Muscle layer of duodenum (tissue), 2 donors: ENCODE measurements at regions not wholly inside any gene's neighbourhood (a gene's known extent, or its start where the extent isn't known, plus 50 kb on each side); places are given as distances from the start of the nearest gene placed in this dataset.

ENCODE experiments used
- H3K27ac ChIP-seq: one replicate; pipeline ENCODE4 v1.7.0; 2013; ENCODE audit warnings: mild to moderate bottlenecking, low read length
- H3K27me3 ChIP-seq: one replicate; pipeline ENCODE4 v1.7.0; 2013; ENCODE audit warnings: low read depth, mild to moderate bottlenecking, control low read depth, low read length
- H3K36me3 ChIP-seq, 2 donors: one replicate each; pipeline ENCODE4 v1.7.0; 2013; ENCODE audit warnings: low read length in 2 of 2, control low read depth in 1 of 2, mild to moderate bottlenecking in 1 of 2; ENCODE audit not compliant: insufficient read depth in 2 of 2, control insufficient read depth in 1 of 2
- H3K4me1 ChIP-seq, 2 donors: one replicate each; pipeline ENCODE4 v1.7.0; 2013; ENCODE audit warnings: low read length in 2 of 2, mild to moderate bottlenecking in 2 of 2, control low read depth in 1 of 2, moderate library complexity in 1 of 2; ENCODE audit not compliant: insufficient read depth in 2 of 2, control insufficient read depth in 1 of 2
- H3K4me3 ChIP-seq, 2 donors: one replicate each; pipeline ENCODE4 v1.7.0; 2013; ENCODE audit warnings: low read length in 2 of 2, low read depth in 1 of 2, mild to moderate bottlenecking in 1 of 2
- H3K9me3 ChIP-seq, 2 donors: one replicate each; pipeline ENCODE4 v1.7.0; 2013; ENCODE audit warnings: low read length in 2 of 2, control low read depth in 1 of 2, mild to moderate bottlenecking in 1 of 2; ENCODE audit not compliant: control insufficient read depth in 1 of 2
- donor health status: healthy.

DNA sequence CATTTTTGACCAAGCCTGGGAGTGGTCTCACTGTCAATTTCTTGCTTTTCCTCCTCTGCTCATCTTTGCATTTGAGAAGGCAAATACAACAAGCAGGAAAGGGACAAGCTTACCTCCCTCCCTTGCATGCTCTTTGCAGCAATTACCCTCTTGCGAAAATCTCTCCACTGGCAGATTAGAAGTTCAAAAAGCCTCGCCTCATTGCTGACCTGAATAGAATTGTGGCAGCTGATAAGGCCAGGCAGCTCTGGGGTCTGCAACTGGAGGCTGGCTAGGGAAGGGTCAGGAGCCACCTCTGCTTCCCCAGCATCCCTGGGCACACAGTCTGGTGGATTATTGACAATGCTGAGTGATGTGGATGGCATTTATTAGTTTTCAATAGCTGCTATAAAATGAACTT, 362.3 kb upstream of the KIF2A start:
- H3K27me3 ChIP-seq, result no peaks in the 10 kb centered on the region
- no peak overlapping the region for H3K4me3 ChIP-seq
- H3K4me1 ChIP-seq, result no peaks in the 10 kb centered on the region
- no peaks in the 10 kb centered on the region for H3K36me3 ChIP-seq
- no peaks in the 10 kb centered on the region for H3K9me3 ChIP-seq
- no peak overlapping the region for H3K27ac ChIP-seq

DNA sequence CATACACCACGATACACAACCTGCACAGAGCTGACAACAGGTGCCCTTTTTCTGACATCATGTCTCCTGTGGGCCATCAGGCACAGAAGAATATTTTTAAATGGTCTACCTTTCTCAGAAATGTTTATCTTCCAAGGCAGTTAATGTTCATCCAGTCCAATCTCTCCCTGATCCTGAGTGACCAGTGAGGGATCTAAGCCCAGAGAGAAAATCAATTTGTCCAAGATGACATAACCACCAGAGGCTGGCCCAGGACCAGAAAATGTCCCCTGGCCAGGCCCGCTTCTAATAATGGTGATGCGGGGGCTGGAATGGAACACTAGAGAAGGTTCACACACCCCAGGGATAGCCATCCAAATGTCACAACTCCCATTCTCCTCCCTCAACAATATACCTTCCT, 357.9 kb upstream of the KIF2A start:
- no peaks in the 10 kb centered on the region for H3K27me3 ChIP-seq
- H3K9me3 ChIP-seq, result no peaks in the 10 kb centered on the region
- no peak overlapping the region for H3K27ac ChIP-seq
- H3K4me1 ChIP-seq, result no peaks in the 10 kb centered on the region
- H3K4me3 ChIP-seq, result no peak overlapping the region
- no peaks in the 10 kb centered on the region for H3K36me3 ChIP-seq

DNA sequence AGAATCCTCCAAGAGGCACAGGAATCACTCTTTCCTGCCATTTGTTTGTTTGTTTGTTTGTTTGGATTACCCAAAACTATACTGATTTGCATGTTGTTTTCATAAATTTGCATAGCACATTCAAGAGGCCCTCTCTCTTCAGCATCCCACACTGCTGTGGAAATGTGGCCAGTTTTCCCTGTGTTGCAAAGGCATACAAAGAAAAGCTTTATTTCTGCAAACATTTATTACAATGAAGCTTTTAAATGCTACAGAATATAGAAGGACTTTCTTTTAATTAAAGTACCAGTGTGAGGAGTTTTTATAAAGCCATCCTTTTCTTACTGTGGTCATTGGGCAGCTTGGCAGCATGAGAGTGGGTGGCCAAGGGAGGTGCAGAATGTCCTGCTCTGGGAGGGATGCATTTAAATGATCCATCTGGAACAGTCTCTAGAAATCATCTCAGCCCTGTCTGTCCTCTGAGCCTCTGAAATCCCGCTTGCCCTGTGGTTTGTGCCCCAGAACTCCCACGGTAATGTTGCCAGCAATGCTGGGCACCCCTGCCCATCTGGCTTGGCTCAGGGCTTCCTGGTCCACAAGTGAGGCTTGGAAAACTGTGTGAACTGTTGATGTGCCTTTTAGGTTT, 356.8 kb upstream of the KIF2A start:
- H3K36me3 ChIP-seq, result no peaks in the 10 kb centered on the region
- H3K4me1 ChIP-seq, result no peaks in the 10 kb centered on the region
- no peak overlapping the region for H3K27ac ChIP-seq
- no peak overlapping the region for H3K4me3 ChIP-seq
- H3K27me3 ChIP-seq, result no peaks in the 10 kb centered on the region
- H3K9me3 ChIP-seq, result no peaks in the 10 kb centered on the region

DNA sequence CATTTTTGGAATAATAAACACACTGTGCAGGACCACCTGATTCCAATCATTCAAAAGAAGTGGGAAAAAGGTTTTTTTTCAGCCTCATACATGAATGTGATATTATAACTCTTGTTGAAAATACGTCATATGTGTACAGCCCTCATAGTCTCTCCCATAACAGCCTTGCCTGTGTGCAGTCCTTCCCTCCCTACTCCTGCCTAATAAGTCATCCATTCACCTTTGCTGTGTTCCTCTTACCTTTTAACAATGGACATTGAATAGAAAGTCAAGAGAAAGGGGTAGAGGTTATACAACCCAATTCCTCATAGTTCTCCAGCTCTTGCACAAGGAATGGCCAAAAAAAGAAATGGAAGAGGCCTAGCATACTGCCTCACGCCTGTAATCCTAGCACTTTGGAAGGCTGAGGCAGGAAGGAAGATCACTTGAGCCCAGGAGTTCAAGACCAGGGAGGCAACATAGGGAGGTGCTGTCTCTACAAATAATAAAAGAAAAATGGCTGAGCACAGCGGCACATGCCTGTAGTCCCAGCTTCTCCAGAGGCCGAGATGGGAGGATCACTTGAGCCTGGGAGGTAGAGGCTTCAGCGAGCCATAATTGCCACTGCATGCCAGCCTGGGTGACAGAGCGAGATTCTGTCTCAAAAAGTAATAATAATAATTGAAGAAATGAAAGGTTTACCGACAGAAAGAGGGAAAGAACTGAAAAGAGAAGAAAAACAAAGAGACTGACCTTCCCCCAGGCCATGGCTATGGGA, 356.1 kb upstream of the KIF2A start:
- no peak overlapping the region for H3K27ac ChIP-seq
- no peaks in the 10 kb centered on the region for H3K27me3 ChIP-seq
- H3K9me3 ChIP-seq, result no peaks in the 10 kb centered on the region
- H3K4me1 ChIP-seq, result no peaks in the 10 kb centered on the region
- no peaks in the 10 kb centered on the region for H3K36me3 ChIP-seq
- H3K4me3 ChIP-seq, result no peak overlapping the region

DNA sequence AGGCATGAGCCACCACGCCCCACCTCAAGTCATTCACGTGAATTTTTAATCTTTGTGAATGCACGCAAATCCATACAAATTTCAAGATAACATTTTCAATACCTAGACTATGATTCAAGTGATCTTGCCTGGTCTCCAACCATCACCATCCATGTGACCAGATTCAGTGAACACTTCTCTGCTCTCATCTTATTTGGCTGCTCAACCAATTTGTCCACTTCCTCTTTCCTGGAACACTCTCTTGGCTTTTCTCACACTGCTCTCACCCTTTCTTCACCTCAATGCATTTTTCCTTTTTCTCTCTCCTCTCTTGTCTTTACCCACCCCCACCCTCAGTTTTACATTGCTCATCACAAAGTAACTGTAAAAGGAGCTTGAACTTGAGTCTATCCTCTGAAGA, 354.7 kb upstream of the KIF2A start:
- Histone ChIP-seq H3K36me3 (no peaks in the 10 kb centered on the region), H3K9me3 (no peaks in the 10 kb centered on the region), H3K4me3 (no peak overlapping the region), H3K4me1 (no peaks in the 10 kb centered on the region), H3K27me3 (no peaks in the 10 kb centered on the region), H3K27ac (no peak overlapping the region)

DNA sequence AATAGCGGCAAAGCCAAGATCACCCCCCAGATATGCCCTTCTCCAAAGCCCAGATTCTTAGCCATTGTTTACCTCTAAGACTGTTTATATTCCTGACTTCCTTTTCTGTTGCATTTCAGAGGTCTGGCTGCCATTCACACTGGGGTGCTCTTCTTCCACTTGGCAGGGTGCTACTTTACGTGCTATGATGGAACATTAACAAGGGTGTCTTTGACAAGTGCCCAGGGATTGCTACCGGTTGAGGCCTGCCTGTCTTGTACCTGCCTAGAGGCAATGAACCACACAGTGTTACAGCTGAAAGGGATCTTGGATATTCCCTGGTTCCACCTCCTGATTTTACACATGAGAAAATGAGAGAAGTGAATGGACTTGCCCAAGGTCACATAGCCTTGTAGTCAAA, 352.1 kb upstream of the KIF2A start:
- H3K4me3 ChIP-seq, result no peak overlapping the region
- no peak overlapping the region for H3K27ac ChIP-seq
- H3K4me1 ChIP-seq, result no peaks in the 10 kb centered on the region
- no peaks in the 10 kb centered on the region for H3K27me3 ChIP-seq
- no peaks in the 10 kb centered on the region for H3K36me3 ChIP-seq
- no peaks in the 10 kb centered on the region for H3K9me3 ChIP-seq

DNA sequence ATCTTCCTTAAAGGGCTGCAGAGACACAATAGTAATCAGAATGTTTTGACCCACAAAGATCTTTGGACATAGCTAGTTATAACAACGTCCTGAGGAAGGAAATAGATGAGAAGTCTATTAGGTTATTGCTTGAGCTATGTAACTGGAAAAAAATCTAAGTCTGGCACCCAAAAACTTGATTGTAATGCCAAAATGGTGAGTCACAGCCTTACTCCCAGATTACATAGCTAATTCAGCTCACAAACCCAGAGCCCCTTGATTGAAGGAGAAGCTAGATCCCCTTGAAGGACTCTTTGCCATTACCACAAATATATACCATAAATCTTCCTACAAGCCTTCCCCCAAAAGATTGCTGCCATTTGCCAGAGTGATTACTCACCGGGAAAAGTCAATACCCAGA, 341.8 kb upstream of the KIF2A start:
- Histone ChIP-seq H3K36me3 (no peaks in the 10 kb centered on the region), H3K4me3 (no peak overlapping the region), H3K4me1 (no peaks in the 10 kb centered on the region), H3K9me3 (no peaks in the 10 kb centered on the region), H3K27me3 (no peaks in the 10 kb centered on the region), H3K27ac (no peak overlapping the region)

DNA sequence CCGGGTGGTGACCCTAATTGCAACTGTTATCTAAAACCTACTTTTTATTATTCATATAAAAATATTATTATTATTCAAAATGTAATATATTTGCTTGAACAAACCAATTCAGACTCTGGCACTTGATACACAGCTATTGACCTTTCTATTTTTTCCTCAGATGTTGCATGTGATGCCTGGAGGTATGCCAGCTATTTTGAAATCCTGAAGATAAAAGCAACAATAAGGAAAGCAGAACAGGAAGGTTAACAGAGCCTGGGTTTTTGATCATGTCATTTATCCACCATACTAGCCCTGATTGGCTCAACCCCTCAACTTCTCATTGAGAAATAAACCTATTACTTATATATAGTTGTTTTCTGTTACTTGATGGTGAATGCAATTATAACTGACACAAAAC, 340.9 kb upstream of the KIF2A start:
- H3K27ac ChIP-seq, result no peak overlapping the region
- no peaks in the 10 kb centered on the region for H3K4me1 ChIP-seq
- H3K4me3 ChIP-seq, result no peak overlapping the region
- no peaks in the 10 kb centered on the region for H3K36me3 ChIP-seq
- no peaks in the 10 kb centered on the region for H3K9me3 ChIP-seq
- H3K27me3 ChIP-seq, result no peaks in the 10 kb centered on the region

DNA sequence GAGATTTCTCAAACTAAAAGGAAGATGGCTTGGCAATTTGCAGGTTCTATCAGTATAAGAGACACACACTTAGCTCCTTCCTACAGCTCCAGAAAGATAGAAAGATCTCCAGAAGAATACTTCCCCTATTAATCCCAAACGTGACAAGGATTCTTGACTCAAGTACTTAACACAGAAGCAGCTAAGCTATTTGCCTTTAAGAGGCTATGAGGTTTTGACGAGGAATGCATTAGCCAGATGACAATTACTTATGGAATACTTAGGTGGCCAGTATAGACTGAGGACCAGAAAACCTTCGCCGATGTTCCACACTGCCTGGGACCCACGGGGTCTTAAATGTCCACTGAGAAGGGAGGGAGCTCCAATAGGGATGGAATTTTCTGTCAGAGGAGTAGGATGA, 340.5 kb upstream of the KIF2A start:
- H3K27ac ChIP-seq, result no peak overlapping the region
- H3K36me3 ChIP-seq, result no peaks in the 10 kb centered on the region
- no peaks in the 10 kb centered on the region for H3K27me3 ChIP-seq
- no peaks in the 10 kb centered on the region for H3K9me3 ChIP-seq
- no peak overlapping the region for H3K4me3 ChIP-seq
- no peaks in the 10 kb centered on the region for H3K4me1 ChIP-seq

DNA sequence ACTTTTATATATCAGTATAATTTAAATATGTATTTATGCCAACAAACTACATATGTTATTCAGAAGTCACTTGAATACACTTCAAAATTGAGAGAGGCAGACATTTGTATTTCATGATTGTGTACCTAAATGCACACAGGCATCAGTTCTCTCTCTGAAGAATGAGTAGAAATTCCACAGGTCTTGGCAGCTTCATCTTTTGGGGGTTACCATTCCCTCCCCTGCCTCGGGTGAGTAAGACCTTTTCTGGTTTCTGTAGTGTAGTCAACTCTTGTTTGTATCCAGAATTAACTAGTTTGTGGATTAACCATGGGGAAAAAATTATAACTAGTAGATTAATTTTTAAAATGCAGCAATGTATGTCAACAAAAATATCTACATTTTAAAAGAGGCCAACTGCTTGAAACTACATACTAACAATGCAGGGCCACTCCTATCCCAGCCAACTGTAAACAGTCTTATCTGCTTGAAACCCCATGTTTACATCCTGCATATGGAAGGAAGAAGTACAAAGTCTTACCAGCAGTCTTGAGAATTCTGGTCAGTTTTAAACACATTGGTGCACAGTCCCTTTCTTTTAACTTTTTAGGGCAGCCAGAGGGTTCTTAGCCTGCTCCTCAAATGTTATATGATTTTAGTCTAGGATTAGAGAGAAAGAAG, 339.6 kb upstream of the KIF2A start:
- Histone ChIP-seq H3K4me3 (no peak overlapping the region), H3K36me3 (no peaks in the 10 kb centered on the region), H3K27me3 (no peaks in the 10 kb centered on the region), H3K9me3 (no peaks in the 10 kb centered on the region), H3K27ac (no peak overlapping the region), H3K4me1 (no peaks in the 10 kb centered on the region)

DNA sequence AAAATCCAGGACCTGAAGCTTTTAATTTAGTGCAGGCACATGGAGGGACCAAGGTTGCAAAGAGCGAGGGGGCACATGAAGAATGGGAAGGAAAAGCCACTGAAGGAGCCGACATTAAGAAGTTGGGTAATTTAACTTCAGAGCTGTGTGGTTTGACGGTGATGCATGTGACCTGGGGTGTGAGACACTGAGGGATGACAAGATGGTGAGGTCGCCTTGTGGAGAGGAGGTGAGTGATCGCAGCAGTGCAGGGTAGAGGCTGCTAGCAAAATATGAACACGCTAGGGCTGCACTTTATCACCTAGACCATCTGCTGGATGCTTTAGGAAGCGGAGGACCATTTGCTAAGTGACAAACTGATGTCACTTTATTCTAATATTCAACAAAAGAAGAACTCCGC, 339.0 kb upstream of the KIF2A start:
- Histone ChIP-seq H3K27ac (no peak overlapping the region), H3K4me3 (no peak overlapping the region), H3K9me3 (no peaks in the 10 kb centered on the region), H3K27me3 (no peaks in the 10 kb centered on the region), H3K36me3 (no peaks in the 10 kb centered on the region), H3K4me1 (no peaks in the 10 kb centered on the region)
